ENCODE measurements at regions not wholly inside any gene's neighbourhood (a gene's known extent, or its start where the extent isn't known, plus 50 kb on each side); places are given as distances from the start of the nearest gene placed in this dataset.

GRCh38 chr10:36441557-36441956 lies 683.8 kb upstream of the ANKRD30A start:
- TF ChIP-seq CTCF (conservative IDR thresholded peaks at IDR 0.05; ENCODE audit: low read length) (no peak), EZH2phosphoT487 (IDR thresholded peaks at IDR 0.05; ENCODE audit: borderline replicate concordance) (no peak)

Data from Loucy (cell line).